Endothelial cell of umbilical vein (primary cell): ENCODE measurements at regions not wholly inside any gene's neighbourhood (a gene's known extent, or its start where the extent isn't known, plus 50 kb on each side); places are given as distances from the start of the nearest gene placed in this dataset.

ENCODE experiments used
- BruUV-seq: library from RNA; stranded (reverse); fragments of 400-500 nt; replicated peaks from 2 replicates; lab custom pipeline; 2021; lab: Mats Ljungman, UMichigan
- CTCF ChIA-PET: fragments of 300-600, 350-600 bp; sonication (Branson Sonifier 250); formaldehyde crosslinking; loops from one replicate; lab custom pipeline; 2021; ENCODE audit warnings: antibody characterized with exemption, inconsistent platforms; lab: Charles Lee
- POLR2A ChIA-PET: fragments of 300-600, 350-600 bp; sonication (Branson Sonifier 250); formaldehyde crosslinking; loops from one replicate; lab custom pipeline; 2021; ENCODE audit warnings: antibody characterized with exemption, inconsistent platforms; lab: Charles Lee
- DNase-seq: peaks from one replicate; pipeline ENCODE4 v3.0.0-alpha.2; 2011; ENCODE audit warnings: low read depth, low spot score
- FAIRE-seq: peaks from 2 replicates; lab custom pipeline; 2011; peaks lifted over from hg19 to GRCh38; lab: Jason Lieb, UNC
- H2AFZ ChIP-seq: 2 replicates; pipeline ENCODE4 v1.6.0; 2012; ENCODE audit warnings: low read depth, low read length, control low read depth, inconsistent platforms
- H3K27ac ChIP-seq: 2 replicates; pipeline ENCODE4 v1.5.1; 2011; ENCODE audit warnings: low read depth, mild to moderate bottlenecking, control low read depth, low read length, moderate library complexity; ENCODE audit not compliant: insufficient read depth
- H3K27me3 ChIP-seq, 2 experiments: 2 replicates each; pipeline versions ENCODE4 v1.6.0 to v1.6.1; 2011; ENCODE audit warnings: low read length in 2 of 2, mixed read lengths in 1 of 2; ENCODE audit not compliant: control insufficient read depth in 2 of 2, insufficient read depth in 2 of 2
- H3K36me3 ChIP-seq, 2 experiments: 2 replicates in 1 of 2; 3 replicates in 1 of 2; pipeline ENCODE4 v1.5.1; 2011; ENCODE audit warnings: low read length in 2 of 2, mild to moderate bottlenecking in 1 of 2, moderate library complexity in 1 of 2; ENCODE audit not compliant: control insufficient read depth in 2 of 2, insufficient read depth in 2 of 2; ENCODE audit errors: extremely low read depth in 1 of 2
- H3K4me1 ChIP-seq: 3 replicates; pipeline ENCODE4 v1.5.1; 2011; ENCODE audit warnings: mild to moderate bottlenecking, low read length; ENCODE audit not compliant: control insufficient read depth, insufficient read depth; ENCODE audit errors: extremely low read depth
- H3K4me2 ChIP-seq: 2 replicates; pipeline ENCODE4 v1.6.1; 2011; ENCODE audit warnings: low read length, control low read depth, mixed read lengths; ENCODE audit not compliant: insufficient read depth
- H3K4me3 ChIP-seq, 3 experiments: fragments of 200-600 bp in 1 of 3; sonication (generic), shearing (Covaris generic) in 1 of 3; replicated peaks in 1 of 3; 2 replicates each; pipeline ENCODE4 v1.5.1; 2011 to 2016; ENCODE audit warnings: control low read depth in 3 of 3, low read length in 3 of 3, mild to moderate bottlenecking in 2 of 3, inconsistent platforms in 1 of 3, low read depth in 1 of 3, moderate library complexity in 1 of 3; ENCODE audit not compliant: insufficient read depth in 1 of 3
- H3K79me2 ChIP-seq: 2 replicates; pipeline ENCODE4 v1.6.0; 2012; ENCODE audit warnings: low read length, inconsistent platforms; ENCODE audit not compliant: control insufficient read depth, insufficient read depth
- H3K9ac ChIP-seq: replicated peaks from 2 replicates; pipeline ENCODE3; 2011; ENCODE audit warnings: low read length, control low read depth; ENCODE audit not compliant: insufficient read depth; ENCODE audit errors: extremely low read depth
- H3K9me1 ChIP-seq: replicated peaks from 3 replicates; pipeline ENCODE4 v1.6.0; 2011; ENCODE audit warnings: mild to moderate bottlenecking, low read length; ENCODE audit not compliant: control insufficient read depth, insufficient read depth; ENCODE audit errors: extremely low read depth
- H3K9me3 ChIP-seq: replicated peaks from 2 replicates; pipeline ENCODE4 v1.5.1; 2012; ENCODE audit warnings: low read length, inconsistent platforms; ENCODE audit not compliant: control insufficient read depth, insufficient read depth
- H4K20me1 ChIP-seq: replicated peaks from 2 replicates; pipeline ENCODE3; 2011; ENCODE audit warnings: mild to moderate bottlenecking, low read length; ENCODE audit not compliant: control insufficient read depth, insufficient read depth; ENCODE audit errors: extremely low read depth
- EZH2 ChIP-seq: IDR thresholded peaks from 2 replicates; pipeline ENCODE4 v1.6.1; 2012; ENCODE audit warnings: borderline replicate concordance, low read depth, mild to moderate bottlenecking, moderate library complexity, low read length, inconsistent platforms; ENCODE audit not compliant: severe bottlenecking
- FOS ChIP-seq: IDR thresholded peaks from 2 replicates; pipeline ENCODE4 v1.6.1; 2011; ENCODE audit warnings: mild to moderate bottlenecking, low read length, moderate library complexity, borderline replicate concordance; ENCODE audit not compliant: insufficient read depth
- GATA2 ChIP-seq: IDR thresholded peaks from 2 replicates; pipeline ENCODE4 v1.7.0; 2011; ENCODE audit warnings: low read depth, mild to moderate bottlenecking, moderate library complexity, mixed read lengths, low read length; ENCODE audit not compliant: insufficient read length, insufficient read depth
- JUN ChIP-seq: IDR thresholded peaks from 2 replicates; pipeline ENCODE4 v1.6.1; 2011; ENCODE audit warnings: borderline replicate concordance, low read depth; ENCODE audit not compliant: insufficient read length, insufficient read depth
- MYC ChIP-seq: IDR thresholded peaks from one replicate; pipeline ENCODE4 v1.6.1; 2011; ENCODE audit warnings: mild to moderate bottlenecking, low read depth, low read length
- POLR2A ChIP-seq: IDR thresholded peaks from 2 replicates; pipeline ENCODE4 v1.6.1; 2012; ENCODE audit warnings: low read depth, mild to moderate bottlenecking, control low read depth, low read length
- POLR2AphosphoS5 ChIP-seq: IDR thresholded peaks from 2 replicates; pipeline ENCODE4 v1.6.1; 2012; ENCODE audit warnings: low read depth, mild to moderate bottlenecking, control low read depth, low read length, moderate library complexity; ENCODE audit not compliant: insufficient read depth
- dilution Hi-C: fragments of 300-500 bp; cut with MboI; formaldehyde crosslinking; loops from one replicate; pipeline ENCODE4 v1.15.0; 2019; ENCODE audit warnings: low sequenced_read_pairs; ENCODE audit not compliant: extremely low pct_ligation_motif_present
- intact Hi-C: fragments of 100-400 bp; cut with micrococcal nuclease; formaldehyde crosslinking; loops from one replicate; pipeline ENCODE4 v1.10.0; 2022
- TF ChIP-seq, protein P1 (sequence below): IDR thresholded peaks from 2 replicates; pipeline ENCODE4 v1.6.1; 2011; ENCODE audit not compliant: insufficient read depth, insufficient read length
- TF ChIP-seq, protein P2 (sequence below), 2 donors: IDR thresholded peaks; 1 replicate in 1 of 2; 2 replicates in 1 of 2; pipeline ENCODE4 v1.5.1; 2011; ENCODE audit warnings: low read length in 2 of 2, mild to moderate bottlenecking in 2 of 2, moderate library complexity in 2 of 2, control low read depth in 1 of 2, inconsistent platforms in 1 of 2, low read depth in 1 of 2; ENCODE audit not compliant: insufficient read depth in 1 of 2; ENCODE audit errors: extremely low read depth in 1 of 2

DNA sequence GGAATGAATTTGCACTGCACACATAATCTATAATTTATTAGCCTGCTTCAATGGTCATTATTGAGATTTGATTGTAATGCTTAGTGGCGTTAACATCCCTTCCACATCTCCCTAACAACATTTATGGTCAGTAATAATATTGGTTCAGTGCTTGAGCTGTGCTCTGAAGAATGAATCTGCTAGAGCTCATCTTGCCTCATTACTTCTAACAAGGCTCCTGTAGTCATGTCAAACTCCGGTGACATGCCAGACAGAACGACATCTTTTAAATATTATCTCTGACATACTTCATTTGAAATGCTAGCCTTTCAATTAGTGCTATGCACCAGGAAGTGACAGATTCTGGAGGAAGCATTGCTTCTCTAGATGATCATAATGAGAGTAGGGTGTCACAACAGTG, 240.3 kb upstream of the BTBD3 start:
- Histone ChIP-seq H3K27ac (no peak overlapping the region), H3K36me3 (no peaks in the 10 kb centered on the region), H2AFZ (no peak overlapping the region), H3K9ac (no peak overlapping the region), H3K79me2 (no peaks in the 10 kb centered on the region), H3K4me3 (no peak overlapping the region), H3K27me3 (peaks cover 0 to 5% of the 10 kb centered on the region in 2 experiments), H3K4me2 (no peak overlapping the region), H3K9me1 (no peaks in the 10 kb centered on the region), H4K20me1 (no peaks in the 10 kb centered on the region), H3K9me3 (no peaks in the 10 kb centered on the region), H3K4me1 (no peaks in the 10 kb centered on the region)
- dilution Hi-C loops, result no loop called here
- ChIA-PET POLR2A (no interaction called here), CTCF (interaction anchor here (0.9 to 2.0 kb wide), 9 partner anchors 10 to 530 kb away, joined by 3 to 9 read pairs (median 5); partner anchors contain the start of gene BTBD3)
- FAIRE-seq, result no peak
- BruUV-seq, result no TSS peak
- DNase-seq, result no peak
- no peak for TF ChIP-seq JUN
- no peak for TF ChIP-seq FOS
- TF ChIP-seq POLR2AphosphoS5, result no peak
- no peak for TF ChIP-seq MYC
- TF ChIP-seq GATA2, result no peak
- TF ChIP-seq, protein P1, sequence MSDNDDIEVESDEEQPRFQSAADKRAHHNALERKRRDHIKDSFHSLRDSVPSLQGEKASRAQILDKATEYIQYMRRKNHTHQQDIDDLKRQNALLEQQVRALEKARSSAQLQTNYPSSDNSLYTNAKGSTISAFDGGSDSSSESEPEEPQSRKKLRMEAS, result no peak
- no peak for TF ChIP-seq EZH2
- TF ChIP-seq, protein P2, sequence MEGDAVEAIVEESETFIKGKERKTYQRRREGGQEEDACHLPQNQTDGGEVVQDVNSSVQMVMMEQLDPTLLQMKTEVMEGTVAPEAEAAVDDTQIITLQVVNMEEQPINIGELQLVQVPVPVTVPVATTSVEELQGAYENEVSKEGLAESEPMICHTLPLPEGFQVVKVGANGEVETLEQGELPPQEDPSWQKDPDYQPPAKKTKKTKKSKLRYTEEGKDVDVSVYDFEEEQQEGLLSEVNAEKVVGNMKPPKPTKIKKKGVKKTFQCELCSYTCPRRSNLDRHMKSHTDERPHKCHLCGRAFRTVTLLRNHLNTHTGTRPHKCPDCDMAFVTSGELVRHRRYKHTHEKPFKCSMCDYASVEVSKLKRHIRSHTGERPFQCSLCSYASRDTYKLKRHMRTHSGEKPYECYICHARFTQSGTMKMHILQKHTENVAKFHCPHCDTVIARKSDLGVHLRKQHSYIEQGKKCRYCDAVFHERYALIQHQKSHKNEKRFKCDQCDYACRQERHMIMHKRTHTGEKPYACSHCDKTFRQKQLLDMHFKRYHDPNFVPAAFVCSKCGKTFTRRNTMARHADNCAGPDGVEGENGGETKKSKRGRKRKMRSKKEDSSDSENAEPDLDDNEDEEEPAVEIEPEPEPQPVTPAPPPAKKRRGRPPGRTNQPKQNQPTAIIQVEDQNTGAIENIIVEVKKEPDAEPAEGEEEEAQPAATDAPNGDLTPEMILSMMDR (IDR thresholded peaks at IDR 0.05; ENCODE audit: extremely low read depth in 1 of 2, insufficient read depth in 1 of 2, low read depth in 1 of 2, low read length in 2 of 2), result no peak
- TF ChIP-seq POLR2A, result no peak
- intact Hi-C loops, result loop anchor here (2.0 to 5.0 kb wide), 2 partner anchors 1247 to 1430 kb away; no protein-coding TSS in a partner anchor
